Muscle of back (tissue), 3 donors: ENCODE measurements at regions not wholly inside any gene's neighbourhood (a gene's known extent, or its start where the extent isn't known, plus 50 kb on each side); places are given as distances from the start of the nearest gene placed in this dataset.
"Not testable (repeated sequence)": the region's sequence is repeated elsewhere in the genome, so short reads cannot be mapped to it uniquely, and the experiment has no call there.

Experiments used
- DNase-seq, 3 donors: peaks; one replicate each; pipeline versions ENCODE4 v3.0.0 to v3.0.0-alpha.2; 2013

- no peak for DNase-seq
Measured at GRCh38 chr10:71912431-71912830, 51.8 kb upstream of the CHST3 start.

- peak in 1 of 3 donors; percentile 44 for DNase-seq
Measured at GRCh38 chr10:71911296-71911953, 52.8 kb upstream of the CHST3 start.

- no peak for DNase-seq
Measured at GRCh38 chr10:71909399-71910083, 54.7 kb upstream of the CHST3 start.

- DNase-seq: no peak
Measured at GRCh38 chr10:71908998-71909397, 55.2 kb upstream of the CHST3 start.

- no peak for DNase-seq
Measured at GRCh38 chr10:71905164-71905563, 54.1 kb upstream of the PSAP start.

- not testable (repeated sequence) for DNase-seq
Measured at GRCh38 chr10:71903636-71904250, 52.7 kb upstream of the PSAP start.

GRCh38 chr10:71902351-71902750 lies 51.3 kb upstream of the PSAP start:
- DNase-seq: no peak
